T-helper 1 cell (primary cell): ENCODE measurements at regions not wholly inside any gene's neighbourhood (a gene's known extent, or its start where the extent isn't known, plus 50 kb on each side); places are given as distances from the start of the nearest gene placed in this dataset.
"Not testable (repeated sequence)": the region's sequence is repeated elsewhere in the genome, so short reads cannot be mapped to it uniquely, and the experiment has no call there.

ENCODE experiments used
- DNase-seq, 5 donors: peaks; one replicate each; pipeline ENCODE4 v3.0.0-alpha.2; 2012 to 2020

GRCh38 chr1:188096521-188096920, 1267.8 kb downstream of the PLA2G4A start:
- no peak for DNase-seq

GRCh38 chr1:188117436-188117835, 1288.7 kb downstream of the PLA2G4A start:
- no peak for DNase-seq

- no peak for DNase-seq
Measured at GRCh38 chr1:188122646-188123045, 1293.9 kb downstream of the PLA2G4A start.

- no peak for DNase-seq
Measured at GRCh38 chr1:188127507-188127906, 1298.8 kb downstream of the PLA2G4A start.

GRCh38 chr1:188128761-188129160, 1300.0 kb downstream of the PLA2G4A start:
- DNase-seq, result no peak

- DNase-seq, result no peak
Measured at GRCh38 chr1:188129856-188130838, 1301.4 kb downstream of the PLA2G4A start.

GRCh38 chr1:188137221-188137620, 1308.5 kb downstream of the PLA2G4A start:
- DNase-seq, result no peak

- no peak for DNase-seq
Measured at GRCh38 chr1:188140958-188141357, 1312.2 kb downstream of the PLA2G4A start.

GRCh38 chr1:188154196-188154595, 1325.4 kb downstream of the PLA2G4A start:
- no peak for DNase-seq

- no peak for DNase-seq
Measured at GRCh38 chr1:188154761-188155160, 1326.0 kb downstream of the PLA2G4A start.

GRCh38 chr1:188155261-188155660, 1326.5 kb downstream of the PLA2G4A start:
- no peak for DNase-seq

- no peak for DNase-seq
Measured at GRCh38 chr1:188164459-188164858, 1335.7 kb downstream of the PLA2G4A start.

- no peak for DNase-seq
Measured at GRCh38 chr1:188166654-188167053, 1337.9 kb downstream of the PLA2G4A start.

- no peak for DNase-seq
Measured at GRCh38 chr1:188169971-188170370, 1341.2 kb downstream of the PLA2G4A start.

GRCh38 chr1:188170411-188170810, 1341.7 kb downstream of the PLA2G4A start:
- no peak for DNase-seq

GRCh38 chr1:188170935-188171334, 1342.2 kb downstream of the PLA2G4A start:
- no peak for DNase-seq

- DNase-seq, result not testable (repeated sequence)
Measured at GRCh38 chr1:188182063-188182462, 1353.3 kb downstream of the PLA2G4A start.

- no peak for DNase-seq
Measured at GRCh38 chr1:188188317-188188716, 1359.6 kb downstream of the PLA2G4A start.

- DNase-seq, result no peak
Measured at GRCh38 chr1:188194916-188195315, 1366.2 kb downstream of the PLA2G4A start.

- no peak for DNase-seq
Measured at GRCh38 chr1:188218289-188218688, 1389.5 kb downstream of the PLA2G4A start.

GRCh38 chr1:188220051-188220450, 1391.3 kb downstream of the PLA2G4A start:
- DNase-seq, result no peak

- no peak for DNase-seq
Measured at GRCh38 chr1:188224263-188224662, 1395.5 kb downstream of the PLA2G4A start.

GRCh38 chr1:188225975-188226374, 1397.2 kb downstream of the PLA2G4A start:
- no peak for DNase-seq

GRCh38 chr1:188228623-188229022, 1399.9 kb downstream of the PLA2G4A start:
- no peak for DNase-seq
